Hypothalamus (tissue), 51 donors: ENCODE measurements at regions not wholly inside any gene's neighbourhood (a gene's known extent, or its start where the extent isn't known, plus 50 kb on each side); places are given as distances from the start of the nearest gene placed in this dataset.

Experiments
- DNase-seq, 51 donors: peaks; one replicate each; lab custom pipeline; 2025; lab: John Stamatoyannopoulos, UW

DNA sequence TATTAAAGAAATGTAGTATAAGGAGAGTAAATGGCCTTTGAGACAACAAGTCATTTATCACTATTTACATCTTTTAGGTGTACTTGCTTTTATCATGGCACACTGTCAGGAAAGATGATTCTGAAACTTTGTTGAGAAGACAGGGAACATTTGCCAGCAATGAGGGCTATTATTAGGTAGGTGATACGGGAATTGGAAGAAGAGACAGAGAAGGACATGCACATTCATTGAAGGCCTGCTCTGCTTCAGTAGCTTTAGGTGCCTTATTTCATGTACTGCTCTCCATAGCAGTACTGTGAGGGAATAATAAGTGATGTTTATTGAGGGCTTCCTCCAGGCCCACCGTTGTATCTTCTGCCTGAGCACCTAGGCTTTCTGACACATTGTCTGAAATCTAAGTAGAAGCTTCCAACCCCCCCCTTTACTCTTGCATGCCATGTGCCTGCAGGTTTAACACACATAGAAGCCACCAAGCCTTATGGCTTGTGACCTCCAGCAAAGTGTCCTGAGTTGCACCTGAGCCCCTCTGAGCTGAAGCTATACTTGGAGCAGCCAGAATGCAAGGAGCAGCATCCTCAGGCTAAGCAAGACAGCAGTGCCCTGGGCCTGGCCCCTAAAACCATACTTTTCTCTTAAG, 275.2 kb upstream of the VLDLR start:
- no peak for DNase-seq

DNA sequence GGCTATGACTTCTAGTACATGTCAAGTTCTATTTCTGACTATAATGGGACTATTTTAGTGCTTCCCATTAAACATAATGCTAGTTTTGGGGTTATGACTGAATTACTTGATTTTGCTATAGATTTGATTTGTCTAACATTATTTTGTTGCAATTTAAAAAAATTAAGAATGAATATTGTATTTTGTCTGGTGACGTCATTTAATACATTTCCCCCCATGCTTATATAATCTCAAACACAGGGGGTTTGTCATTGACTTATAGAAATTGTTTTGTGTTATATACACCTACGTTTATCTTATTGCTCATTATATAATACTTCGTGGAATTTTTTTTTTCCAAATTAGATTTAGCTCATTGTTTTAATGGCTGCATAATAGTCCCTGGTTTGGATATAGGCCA, 270.3 kb upstream of the VLDLR start:
- no peak for DNase-seq

DNA sequence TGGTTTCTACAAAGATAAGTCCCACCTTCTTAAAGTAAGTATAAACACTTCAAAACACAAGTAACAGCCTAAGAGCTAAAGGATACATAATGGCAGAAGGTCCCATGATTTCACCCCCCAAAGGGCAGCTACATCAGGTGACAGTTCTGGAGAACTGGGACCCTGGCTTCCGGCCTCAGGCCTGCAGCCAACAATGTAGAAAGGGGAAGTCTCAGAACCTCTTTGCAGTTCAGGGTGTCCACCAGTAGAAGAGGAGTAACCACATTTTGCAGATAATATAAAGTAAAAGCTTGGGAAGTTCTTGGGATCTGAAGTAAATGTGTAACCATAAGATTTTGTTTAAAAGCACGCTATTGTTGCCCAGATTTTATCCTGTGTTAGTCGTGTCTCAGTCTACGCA, 267.4 kb upstream of the VLDLR start:
- no peak for DNase-seq

DNA sequence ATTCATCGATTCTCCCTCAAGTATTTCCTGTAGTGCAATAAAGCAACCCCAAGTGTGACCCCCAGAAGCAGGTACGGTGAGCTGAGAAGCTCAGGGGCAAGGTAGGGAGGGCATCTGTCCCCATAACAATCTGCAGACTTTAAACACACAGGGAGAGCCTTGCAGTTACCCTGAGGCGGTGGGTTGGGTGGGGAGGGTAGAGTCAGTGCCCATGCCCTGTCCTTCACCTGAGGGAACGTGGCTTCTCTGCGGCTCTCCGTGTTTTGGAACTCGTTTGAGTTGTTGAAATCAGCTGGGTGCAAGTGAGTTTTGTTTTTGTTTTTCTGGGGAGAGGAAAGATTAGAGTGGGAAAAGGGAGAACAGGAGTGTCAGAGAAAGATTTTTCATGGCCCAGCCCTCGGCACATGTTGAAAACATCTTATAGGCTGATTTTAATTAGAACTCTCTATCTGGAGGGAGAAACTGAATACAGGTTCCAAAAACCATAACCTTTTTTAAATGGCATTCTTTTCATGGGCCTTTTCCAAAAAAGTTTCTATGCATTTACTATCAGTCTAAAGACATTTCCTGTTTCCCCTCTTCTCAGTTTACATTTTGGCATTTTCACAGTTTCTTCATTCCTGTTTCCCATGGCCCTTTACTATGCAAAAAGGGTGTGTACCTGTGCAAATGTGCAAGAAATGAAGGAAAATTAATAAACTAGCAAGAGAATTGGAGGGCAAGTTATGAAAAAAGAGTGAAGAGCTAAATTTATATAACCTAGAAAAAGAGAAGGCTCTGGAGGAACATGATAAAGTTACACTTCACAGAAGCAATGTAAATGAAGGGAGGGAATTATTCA, 266.5 kb upstream of the VLDLR start:
- DNase-seq = no peak

DNA sequence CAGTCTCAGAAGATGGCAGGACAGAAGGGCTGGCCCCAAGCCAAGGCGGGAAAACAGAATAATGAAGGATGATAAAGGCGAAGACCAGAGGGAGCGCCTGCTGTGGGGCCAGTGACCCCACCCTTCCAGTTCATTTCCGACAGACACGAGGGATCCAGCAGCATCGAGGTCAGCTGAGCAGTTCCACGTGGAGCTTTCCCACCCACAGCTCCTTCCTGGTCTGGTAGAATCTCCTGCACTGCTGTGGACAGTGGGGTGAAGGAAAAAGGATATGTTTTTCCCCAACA, 265.9 kb upstream of the VLDLR start:
- no peak for DNase-seq

DNA sequence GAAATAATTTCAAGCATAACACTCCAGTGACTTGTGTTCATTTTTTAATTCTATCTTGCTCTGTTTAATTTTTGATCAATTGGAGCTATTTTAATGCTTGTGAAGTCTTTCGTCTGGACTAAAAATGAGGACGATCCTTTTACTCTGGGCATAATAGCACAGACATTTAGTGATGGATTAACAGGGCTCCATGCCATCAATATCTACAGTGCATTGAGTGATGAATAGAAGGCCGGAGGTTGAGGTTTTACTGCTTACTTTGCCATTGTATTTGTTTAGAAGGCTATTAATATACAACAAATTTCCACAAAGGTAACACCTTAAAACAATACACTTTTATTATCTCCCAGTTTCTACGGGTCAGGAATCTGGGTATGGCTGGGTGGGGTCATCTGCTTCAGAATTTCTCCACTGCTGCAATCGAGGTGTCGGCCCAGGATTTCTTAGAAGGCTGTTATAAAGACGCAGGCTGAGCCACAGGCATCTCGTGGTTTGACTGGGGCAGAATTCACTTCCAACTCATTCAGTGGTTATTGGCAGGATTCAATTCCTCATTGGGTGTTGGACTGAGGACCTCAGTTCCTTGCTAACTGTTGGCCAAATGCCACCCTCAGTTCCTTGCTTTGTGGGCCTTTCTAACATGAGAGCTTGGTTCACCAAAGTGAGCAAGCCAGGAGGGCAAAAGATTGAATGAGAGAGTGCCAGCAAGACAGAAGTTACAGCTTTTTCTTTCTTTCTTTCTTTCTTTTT, 265.4 kb upstream of the VLDLR start:
- no peak for DNase-seq

DNA sequence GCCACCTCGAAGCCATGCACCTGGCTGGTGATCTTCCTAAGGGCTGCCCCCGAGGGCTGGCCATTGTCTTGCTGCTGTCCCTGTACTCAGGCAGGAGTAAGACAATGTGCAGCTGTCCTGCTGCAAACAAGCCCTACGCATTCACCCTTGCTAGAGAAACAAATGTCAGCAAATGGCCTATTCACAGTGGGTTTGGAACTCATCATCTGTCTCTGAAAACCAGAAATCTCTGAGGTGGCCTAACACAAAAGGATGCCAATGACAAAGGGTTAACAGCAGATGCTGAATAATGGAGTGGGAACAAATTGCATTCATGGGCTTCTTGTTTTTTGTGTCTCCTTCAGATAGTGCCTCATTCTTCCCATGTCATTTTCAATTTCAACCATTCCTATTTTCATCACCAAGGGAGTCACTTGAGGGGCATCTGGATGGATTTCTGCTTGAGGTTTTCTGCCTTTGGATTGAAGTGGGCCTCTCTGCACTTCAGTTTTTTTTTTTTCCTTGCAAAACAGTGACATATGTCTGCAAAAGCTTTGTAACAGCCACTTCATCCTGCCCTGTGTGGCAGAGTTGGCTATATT, 261.6 kb upstream of the VLDLR start:
- DNase-seq = peak in 1 of 51 donors; percentile 11

DNA sequence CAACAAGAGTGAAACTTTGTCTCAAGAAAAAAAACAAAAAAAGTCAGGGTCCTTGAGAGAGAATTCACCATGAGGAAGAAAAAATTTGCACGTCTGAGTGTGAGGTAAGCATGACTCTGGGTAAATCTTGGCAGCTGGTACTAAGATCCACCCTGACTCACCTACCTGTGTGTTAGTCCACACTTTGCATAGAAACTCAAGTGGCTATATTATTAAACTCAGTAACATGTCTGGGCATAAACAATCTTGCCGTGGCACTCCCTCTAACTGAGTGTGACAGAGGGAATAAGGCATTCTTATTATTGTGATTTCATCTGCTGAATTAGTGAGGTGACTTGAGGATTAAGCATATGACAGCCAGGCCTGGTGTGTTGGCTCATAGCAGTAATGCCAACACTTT, 259.4 kb upstream of the VLDLR start:
- no peak for DNase-seq

DNA sequence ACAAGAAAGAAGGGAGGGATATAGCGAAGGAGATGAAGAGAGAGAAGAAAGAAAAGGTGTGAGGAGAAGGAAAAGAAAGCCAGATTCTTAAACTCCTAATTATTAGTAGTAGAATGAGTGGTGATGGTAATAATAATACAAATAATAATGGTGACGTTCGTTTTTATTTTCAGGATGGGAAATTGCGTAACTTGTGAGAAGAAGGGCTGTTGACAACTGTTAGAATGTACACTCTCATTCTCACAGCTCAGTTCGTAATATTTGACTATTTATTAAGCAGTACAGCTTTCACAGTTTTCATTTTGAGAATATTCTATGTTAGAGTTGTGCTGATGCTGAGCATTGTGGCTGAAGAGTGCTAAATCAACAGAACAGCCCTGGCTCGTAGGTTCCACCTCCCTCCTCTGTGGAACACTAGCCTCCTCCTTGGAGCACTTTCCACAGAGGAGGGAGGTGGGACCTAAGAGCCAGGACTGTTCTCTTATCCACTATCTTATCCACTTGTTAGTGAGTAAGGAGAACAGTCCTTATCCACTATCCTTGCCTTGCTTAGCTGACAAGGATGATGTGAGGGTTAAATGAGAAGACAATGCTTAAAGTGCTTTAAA, 258.3 kb upstream of the VLDLR start:
- DNase-seq = no peak

DNA sequence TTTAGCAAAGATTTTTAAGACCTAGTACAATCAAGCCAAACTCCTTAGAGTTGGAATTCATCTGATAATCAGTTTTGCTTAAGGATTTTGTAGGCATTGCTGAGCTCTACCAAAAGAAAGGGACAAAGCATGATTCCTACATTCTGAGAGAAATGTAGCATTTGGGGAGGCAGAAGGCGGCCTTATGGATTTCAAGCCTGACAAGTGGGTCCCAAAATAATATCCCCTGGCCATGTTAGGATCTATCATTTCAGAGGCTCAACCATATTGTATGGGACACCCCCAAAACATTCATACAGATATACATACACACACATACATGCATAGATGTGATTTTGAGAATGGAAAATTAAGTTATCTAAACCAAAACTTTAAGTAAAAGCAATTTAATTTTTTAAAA, 257.8 kb upstream of the VLDLR start:
- DNase-seq = no peak

DNA sequence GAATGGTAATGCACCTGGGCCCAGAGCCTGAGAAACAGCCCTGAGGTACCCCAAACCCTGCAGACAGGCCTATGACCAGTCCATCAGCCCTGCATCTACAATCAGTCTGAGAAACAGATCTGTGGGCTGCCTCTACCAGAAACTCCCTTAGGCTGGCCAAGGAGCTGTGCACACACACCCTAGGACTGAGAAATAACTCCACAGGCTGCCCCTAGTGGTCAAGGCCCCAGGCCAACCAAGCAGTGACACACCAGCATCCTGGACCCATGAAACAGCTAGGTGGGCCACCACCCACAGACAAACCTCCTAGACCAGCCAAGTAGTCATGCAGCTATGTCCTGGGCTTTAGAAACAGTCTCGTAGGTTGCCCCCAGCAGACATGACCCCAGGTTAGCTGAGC, 253.6 kb upstream of the VLDLR start:
- DNase-seq = no peak

DNA sequence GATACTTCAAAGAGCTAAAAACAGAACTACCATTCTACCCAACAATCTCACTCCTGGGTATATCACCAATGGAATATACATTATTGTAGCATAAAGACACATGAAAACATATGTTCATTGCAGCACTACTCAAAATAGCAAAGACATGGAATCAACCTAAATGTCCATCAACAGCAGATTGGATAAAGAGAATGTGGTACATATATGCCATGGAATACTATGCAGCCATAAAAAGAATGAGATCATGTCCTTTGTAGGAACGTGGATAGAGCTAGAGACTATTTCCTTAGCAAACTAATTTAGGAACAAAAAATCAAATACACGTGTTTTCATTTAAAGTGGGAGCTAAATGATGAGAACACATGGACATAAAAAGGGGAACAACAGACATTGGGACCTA, 247.9 kb upstream of the VLDLR start:
- no peak for DNase-seq

DNA sequence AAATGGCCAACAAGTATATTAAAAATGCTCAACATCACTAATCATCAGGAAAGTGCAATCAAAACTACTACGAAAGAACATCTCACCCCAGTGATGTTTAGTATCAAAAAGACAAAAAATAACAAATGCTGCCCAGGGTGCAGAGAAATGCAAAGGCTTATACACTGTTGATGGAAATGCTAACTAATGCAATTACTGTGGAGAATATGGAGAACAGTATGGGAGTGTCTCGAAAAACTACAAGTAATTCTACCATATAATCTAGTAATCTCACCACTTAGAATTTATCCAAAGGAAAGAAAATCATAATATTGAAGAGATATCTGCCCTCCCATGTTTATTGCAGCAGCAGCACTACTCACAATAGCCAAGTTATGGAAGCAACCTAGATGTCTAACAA, 246.5 kb upstream of the VLDLR start:
- no peak for DNase-seq

DNA sequence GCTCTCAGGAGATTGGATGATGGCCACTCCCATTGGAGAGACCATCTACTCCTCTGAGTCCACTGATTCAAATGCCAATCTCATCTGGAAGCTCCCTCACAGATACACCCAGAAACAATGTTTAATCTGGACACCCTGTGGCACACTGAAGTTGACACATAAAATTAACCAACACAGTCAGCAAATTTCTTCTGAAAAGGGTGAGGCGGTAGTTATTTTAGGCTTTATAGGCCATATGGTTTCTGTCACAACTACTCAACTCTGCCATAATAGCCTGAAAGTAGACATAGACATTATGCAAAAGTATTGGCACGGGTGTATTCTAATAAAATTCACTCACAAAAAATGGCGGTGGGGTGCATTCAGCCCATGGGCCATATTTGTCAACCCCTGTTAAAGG, 244.5 kb upstream of the VLDLR start:
- no peak for DNase-seq

DNA sequence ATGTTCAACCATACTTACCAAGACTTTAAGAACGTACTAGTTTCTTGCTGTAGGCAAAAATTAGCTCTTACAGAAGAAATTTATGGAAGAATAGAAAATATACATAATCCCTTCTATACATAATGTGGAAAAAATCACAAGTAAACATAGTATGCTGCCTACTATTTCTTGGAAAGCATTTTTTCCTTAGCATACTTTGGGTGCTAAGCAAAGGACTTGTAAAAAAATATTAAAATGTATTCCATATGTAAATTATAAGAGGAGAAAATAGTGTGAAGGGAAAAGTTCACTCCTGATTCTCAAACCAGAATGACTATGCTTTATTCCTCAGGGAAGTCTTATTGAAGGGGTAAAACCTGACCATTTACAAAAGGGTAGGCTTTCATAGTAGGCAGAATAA, 243.8 kb upstream of the VLDLR start:
- no peak for DNase-seq

DNA sequence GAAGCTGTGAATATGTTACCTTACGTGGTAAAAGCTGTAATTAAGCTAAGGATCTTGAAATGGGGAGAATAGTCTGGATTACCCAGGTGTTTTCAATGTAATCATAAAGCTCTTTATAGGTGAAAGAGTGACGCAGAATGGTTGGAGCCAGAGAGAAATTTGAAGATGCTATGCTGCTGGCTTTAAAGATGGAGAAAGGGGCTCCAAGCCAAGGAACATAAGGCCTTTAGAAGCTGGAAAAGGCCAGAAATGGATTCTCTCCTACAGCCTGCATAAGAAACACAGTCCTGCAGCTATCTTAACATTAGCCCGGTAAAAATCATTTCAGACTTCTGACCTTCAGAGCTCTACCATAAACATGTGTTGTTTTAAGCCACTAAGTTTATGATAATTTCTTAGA, 243.3 kb upstream of the VLDLR start:
- no peak for DNase-seq

DNA sequence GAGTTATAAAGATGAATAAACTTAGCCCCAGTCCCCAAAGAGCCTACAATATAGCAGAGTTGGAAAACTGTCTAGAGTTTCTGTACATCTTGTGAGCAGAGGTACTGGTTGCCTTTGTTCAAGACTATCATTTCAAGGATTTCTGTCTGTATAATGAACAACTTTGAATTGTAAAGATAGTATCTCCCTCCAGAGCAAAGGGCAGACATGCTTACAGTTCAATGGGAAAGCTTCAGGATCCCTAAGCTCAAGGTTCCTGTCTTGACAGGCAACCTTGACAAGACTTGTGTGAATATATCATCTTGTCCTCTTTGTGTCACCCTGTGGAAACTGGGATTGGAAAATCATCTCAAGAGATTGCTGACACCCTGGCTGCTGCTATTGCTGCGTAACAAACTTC, 242.8 kb upstream of the VLDLR start:
- no peak for DNase-seq

DNA sequence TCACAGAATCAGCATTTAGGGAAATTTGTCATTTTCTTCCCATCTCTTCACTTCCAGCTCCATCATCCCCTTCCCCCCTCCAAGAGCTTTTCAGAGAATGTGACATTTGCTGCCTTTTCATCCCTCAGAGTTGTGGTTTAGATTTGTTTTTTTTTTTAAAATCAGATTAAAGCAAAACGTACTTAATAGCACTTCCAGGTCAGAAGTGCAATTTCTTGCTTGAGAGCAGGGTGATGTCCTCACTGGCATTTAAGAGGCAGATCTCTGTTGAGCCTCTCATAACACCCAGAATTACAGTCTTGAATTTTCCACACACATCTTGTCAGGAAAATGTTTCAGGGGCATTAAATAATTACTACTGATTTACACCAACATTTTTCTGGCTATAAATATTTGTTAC, 236.8 kb upstream of the VLDLR start:
- no peak for DNase-seq

DNA sequence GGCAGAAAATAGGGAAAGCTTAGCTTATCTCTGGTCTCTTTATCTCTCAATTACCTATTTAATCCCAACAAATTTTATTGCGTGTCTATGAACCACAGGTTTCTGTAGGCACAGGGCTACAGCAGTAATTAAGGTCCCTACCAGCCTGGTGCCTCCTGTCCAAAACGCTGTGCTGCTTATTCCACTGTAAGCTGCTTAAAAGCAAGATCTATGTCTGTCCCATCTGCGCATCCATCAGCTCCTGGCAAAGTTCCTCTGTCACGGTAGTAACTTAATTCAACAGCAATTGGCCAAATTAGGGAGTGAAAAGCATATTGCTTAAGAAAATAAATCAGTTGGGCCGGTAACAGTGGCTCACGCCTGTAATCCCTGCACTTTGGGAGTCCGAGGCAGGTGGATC, 235.8 kb upstream of the VLDLR start:
- no peak for DNase-seq

DNA sequence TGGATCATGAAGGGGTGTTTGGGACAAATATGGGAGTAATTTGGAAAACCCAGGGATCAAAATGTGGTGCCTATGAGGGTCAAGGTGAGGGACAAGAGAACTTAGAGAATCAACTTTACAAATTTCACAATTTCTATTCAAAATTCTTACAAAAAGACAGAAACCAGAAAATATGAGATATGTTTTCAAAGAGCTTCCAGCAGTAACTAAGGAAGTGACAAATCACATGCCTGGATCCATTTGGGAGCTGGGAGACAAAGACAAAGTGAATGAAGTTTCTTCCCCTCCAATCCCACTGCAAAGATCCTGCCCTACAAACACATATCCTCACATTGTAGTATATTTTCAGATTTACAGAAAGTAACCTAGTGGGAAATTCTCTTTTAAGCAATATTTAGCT, 235.0 kb upstream of the VLDLR start:
- no peak for DNase-seq

DNA sequence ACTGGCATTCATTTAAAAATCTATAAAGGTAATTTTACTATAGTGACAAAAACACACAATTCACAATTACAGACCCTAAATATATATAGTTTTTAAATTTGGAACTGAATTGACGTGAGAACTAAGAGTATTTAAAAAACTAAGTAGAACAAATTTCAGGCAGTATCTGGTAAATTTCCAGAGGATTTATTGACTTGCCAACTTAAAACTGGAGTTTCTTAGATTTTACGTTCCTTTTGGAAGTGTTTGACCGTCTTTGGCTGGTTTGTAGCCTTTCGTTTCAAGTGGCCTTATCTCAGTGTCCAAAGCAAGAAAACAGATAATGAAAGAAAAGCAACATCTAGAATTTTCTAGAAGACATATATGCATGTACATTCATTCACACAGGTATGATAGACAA, 234.4 kb upstream of the VLDLR start:
- no peak for DNase-seq
